HG03025 (cell line): ENCODE measurements at regions not wholly inside any gene's neighbourhood (a gene's known extent, or its start where the extent isn't known, plus 50 kb on each side); places are given as distances from the start of the nearest gene placed in this dataset.
"Not testable (repeated sequence)": the region's sequence is repeated elsewhere in the genome, so short reads cannot be mapped to it uniquely, and the experiment has no call there.

Experiments used
- ATAC-seq: cut with Tn5 transposase; IDR thresholded peaks from one replicate; pipeline ENCODE4 v1.9.1; 2021; ENCODE audit warnings: mild to moderate bottlenecking, moderate library complexity; ENCODE audit not compliant: unreplicated experiment, low FRiP score

GRCh38 chr20:6381887-6382286 lies 259.1 kb upstream of the FERMT1 start:
- no peak for ATAC-seq

- no peak for ATAC-seq
Measured at GRCh38 chr20:6362245-6362644, 239.4 kb upstream of the FERMT1 start.

GRCh38 chr20:6360766-6361165 lies 237.9 kb upstream of the FERMT1 start:
- ATAC-seq: no peak

DNA sequence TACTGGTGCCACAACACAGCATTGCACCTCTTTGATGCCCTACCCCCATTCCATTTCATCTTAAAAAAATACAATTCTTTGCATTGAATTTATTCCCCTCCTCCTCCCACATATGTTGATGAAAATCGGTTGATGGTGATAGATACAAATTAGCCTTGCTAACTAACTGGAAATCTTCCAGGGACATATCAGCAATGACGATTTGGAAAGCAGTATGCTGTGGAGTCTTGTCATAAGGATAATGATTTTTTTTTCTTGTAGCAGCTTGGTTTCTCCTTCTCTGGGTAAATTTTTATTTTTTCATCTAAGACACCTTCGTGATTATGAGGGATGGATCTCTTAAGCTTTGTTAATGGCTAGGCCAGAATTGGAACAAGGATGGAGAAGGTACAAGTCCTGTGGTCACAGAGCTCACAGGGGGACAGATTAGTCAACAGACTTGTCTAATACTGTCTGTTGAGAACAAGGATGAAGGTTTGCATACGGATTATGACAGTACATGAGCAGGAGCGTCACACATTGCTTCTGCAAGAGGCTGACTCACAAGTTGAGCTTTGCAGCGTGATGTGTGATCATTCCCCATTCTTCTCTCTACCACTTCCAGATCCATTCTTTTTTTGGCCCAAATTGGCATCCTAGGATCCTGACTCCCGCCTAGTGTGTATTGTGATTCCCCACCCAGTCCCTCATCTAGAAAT lies 233.1 kb upstream of the FERMT1 start:
- ATAC-seq: no peak

DNA sequence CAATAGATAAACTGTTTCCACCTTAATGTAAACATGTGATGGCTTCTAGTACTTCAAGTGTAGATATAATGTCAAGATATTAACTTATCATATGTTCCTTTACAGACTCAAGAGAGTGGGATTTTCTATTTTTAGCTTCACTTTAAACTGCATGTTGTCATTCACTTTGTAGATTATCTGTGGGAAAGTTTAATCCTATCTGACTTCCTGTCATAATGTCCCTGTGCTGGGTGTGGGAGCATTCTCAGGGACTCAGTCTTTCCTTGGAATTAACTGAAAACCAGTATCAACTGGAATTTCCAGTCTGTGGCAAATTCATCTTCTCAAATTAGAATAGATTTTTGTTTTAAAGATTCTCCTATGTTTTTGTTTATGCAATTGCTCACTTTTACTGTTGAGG lies 226.1 kb upstream of the FERMT1 start:
- no peak for ATAC-seq

DNA sequence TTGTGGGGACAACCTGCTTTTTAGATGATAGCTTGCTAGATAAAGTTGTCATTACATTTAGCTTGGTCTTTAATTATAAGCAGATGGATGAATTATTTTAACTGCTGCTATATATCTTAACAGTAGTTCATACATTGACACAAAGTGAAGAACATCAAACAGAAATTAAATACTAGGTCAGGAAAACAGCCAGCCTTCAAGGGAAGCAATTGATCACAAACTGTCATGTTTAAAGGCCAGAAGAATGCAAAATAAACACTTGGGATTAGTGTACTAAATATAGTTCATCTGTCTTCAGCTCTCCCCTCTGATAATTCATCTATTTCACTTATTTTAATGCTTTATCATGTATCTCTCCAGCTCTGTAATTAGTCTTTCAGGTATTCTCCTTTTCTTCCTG lies 225.1 kb upstream of the FERMT1 start:
- no peak for ATAC-seq

DNA sequence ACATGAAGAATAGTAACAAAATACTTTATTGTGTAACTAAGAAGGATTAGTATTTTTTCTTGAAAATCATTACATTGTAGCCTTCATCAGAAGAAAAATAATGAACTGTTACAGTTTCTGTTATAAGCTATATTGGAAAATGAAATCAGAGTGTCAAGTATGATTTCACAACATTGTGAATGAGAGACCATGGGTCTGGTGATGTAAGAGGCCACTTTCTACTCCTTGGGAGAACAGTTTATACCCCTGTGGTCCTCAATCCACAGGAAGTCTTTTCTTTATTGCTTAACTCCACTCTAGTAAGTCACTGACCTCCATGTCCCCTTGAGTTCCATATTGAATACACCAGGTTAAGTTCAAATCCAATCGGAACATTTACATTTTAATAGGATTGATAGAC lies 218.7 kb upstream of the FERMT1 start:
- ATAC-seq: no peak

DNA sequence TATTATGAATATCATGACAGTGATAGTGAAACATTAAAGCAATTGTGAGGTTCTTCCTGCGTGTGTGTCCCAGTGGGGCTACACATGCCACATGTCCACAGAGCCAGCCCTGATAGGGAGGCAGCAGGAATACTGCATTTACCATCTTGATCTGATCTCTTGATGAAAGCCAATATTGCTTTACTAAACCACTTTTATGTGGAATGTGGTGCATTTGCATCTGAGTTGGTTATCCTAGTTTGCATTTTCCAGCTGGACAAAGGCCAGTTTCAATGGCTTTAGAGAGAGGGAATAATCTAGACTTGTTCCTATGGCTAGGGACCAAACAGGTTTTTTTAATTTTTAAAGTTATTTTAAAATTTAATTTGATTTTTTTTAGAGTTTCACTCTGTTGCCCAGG lies 216.3 kb upstream of the FERMT1 start:
- ATAC-seq: no peak

DNA sequence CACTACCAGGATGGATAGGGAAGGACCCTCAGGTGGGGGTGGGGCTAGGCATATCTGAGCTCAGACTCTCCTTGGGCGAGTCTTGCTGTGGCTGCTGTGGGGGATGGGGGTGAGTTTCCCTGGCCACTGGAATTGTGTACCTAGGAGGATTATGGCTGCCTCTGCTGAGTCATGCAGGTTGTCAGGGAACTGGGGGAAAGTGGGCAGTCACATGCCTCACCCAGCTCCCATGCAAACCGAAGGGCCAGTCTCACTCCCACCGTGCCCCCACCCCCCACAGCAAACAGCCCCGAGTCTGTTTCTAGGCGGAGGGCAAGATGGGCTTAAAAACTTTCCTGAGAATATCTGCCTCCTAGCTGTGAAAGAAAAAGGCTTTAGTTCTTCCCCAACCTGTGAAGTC lies 210.3 kb upstream of the FERMT1 start:
- ATAC-seq: no peak

GRCh38 chr20:6321235-6321634 lies 198.4 kb upstream of the FERMT1 start:
- ATAC-seq: not testable (repeated sequence)

DNA sequence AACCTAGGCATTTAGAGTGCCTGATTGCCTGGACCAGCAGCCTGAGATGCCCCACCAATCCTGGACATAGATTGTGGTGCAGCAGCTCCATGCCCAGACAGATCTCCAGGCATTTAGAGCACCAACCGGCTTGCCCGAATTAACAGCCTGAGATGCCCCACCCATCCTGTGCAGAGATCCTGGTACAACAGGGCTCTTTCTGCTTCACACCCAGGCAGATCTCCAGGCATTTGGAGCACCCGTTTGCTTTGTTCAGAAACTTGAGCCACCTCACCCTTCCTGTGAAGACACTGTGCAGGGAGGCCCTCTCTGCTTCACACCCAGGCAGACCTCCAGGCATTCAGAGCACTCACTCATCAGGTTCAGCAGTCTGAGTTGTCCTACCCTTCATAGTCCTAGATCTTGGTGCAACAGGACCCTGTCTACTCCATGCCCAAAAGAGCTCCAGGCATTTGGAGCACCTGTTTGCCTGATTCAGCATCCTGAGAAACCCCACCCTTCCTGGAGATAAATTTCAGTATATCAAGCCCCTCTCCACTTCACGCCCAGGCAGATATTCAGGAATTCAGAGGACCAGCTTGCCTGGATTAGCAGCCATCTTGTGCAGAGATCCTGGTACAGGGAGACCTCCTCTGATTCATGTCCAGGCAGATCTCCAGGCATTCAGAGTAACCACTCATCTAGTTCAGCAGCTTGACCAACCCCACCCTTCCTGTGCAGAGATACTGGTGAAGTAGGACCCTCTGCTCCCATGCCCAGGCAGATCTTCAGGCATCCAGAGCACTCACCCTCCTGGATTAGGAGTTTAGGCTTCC lies 189.2 kb upstream of the FERMT1 start:
- no peak for ATAC-seq

- no peak for ATAC-seq
Measured at GRCh38 chr20:6311097-6311496, 188.3 kb upstream of the FERMT1 start.

GRCh38 chr20:6305536-6305935 lies 182.7 kb upstream of the FERMT1 start:
- ATAC-seq: no peak

DNA sequence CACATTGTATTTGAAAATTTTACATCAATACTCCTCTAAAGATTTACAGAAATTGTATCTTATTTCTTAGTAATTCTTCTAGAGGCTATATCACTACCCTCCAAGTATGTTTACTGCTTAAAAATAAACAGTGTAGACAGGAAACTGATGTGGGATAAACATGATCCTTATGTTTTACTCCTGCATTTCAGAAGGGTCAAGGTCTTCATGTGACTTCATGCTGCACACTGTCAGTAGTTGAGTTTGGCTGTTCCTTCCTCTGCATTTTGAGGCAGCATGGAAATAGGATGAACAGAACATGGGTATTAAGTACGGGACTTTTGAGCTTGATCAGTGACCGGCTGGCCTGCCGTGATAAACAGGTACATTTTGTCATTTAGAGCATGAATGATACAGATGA lies 179.2 kb upstream of the FERMT1 start:
- ATAC-seq: no peak

DNA sequence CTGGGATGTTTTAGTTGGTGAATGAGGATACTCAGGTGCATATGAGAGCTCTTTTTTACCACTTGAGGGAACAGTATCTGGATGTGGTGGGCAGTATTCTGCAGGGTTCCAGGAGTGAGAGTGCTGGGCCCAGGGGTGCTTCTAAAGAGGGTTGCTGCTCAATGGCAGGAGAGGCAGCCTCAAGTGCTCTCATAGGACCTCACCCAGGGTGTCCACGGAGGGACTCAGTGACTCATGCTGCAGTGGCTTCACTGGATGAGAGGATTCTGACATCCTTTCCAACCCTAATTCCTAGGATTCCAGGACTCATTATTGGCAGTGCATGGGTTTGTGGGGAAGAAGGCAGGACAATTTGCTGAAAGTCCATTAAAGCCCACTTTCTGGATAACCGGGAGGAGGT lies 176.6 kb upstream of the FERMT1 start:
- ATAC-seq: no peak

DNA sequence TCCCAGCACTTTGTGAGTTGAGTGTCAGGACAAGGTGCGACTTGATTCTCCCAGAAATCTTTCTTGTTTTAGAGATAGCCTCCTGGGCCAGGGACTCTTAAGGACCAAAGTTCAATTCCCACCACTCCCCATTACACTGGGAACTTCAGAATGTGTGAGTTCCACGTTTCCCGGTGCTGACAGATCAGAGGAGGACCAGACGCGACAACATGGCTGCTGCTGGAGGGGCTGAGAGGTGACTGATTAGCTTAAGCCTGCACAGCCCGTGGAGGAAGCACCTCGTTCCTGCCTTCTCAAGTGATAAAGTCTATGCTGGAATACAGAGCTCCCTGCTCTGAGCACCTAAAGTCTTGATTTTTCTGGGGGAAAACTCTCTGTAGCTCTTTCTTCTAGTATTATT lies 175.2 kb upstream of the FERMT1 start:
- no peak for ATAC-seq

- no peak for ATAC-seq
Measured at GRCh38 chr20:6295867-6296256, 173.0 kb upstream of the FERMT1 start.

DNA sequence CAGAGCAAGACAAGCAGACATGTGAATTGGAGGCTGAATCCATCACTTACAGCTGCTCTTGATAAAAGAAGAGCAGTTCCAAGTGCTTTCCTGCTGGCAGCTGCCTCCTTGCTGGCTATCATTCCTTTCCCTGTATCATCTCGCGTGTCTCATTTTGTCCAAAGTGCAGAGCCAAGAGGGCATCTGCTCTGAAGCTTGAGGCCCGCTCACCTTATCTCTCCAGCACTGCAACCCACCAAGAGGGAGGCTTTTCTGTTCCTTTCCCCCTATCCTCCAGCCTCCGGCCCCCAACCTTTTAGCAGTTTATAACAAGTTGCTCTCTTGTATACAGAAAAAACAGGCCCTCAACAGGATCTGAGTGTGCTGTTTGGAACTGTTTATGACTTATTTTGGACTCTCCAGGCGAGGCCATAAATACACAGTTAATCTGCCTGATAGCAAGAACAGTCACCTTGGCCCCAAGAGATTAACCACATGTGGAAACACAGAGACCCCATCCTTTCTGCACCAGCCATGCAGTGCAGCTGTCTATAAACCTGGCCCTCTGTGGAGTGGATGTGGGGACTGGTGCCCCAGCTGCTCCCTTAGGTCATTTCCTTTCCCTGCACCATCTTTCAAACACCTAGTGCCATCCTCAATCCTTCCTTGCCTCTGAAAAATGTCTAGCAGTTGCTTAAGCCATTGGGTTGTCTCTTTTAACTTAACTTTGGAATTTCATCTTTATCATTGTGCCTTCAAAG lies 172.5 kb upstream of the FERMT1 start:
- no peak for ATAC-seq

- no peak for ATAC-seq
Measured at GRCh38 chr20:6287471-6287870, 164.6 kb upstream of the FERMT1 start.

- no peak for ATAC-seq
Measured at GRCh38 chr20:6282642-6283041, 159.8 kb upstream of the FERMT1 start.

GRCh38 chr20:6277661-6278240 lies 154.9 kb upstream of the FERMT1 start:
- no peak for ATAC-seq
